Endothelial cell of umbilical vein (primary cell): ENCODE measurements at regions not wholly inside any gene's neighbourhood (a gene's known extent, or its start where the extent isn't known, plus 50 kb on each side); places are given as distances from the start of the nearest gene placed in this dataset.

ENCODE experiments used
- BruUV-seq: library from RNA; stranded (reverse); fragments of 400-500 nt; replicated peaks from 2 replicates; lab custom pipeline; 2021; lab: Mats Ljungman, UMichigan
- CTCF ChIA-PET: fragments of 300-600, 350-600 bp; sonication (Branson Sonifier 250); formaldehyde crosslinking; loops from one replicate; lab custom pipeline; 2021; ENCODE audit warnings: antibody characterized with exemption, inconsistent platforms; lab: Charles Lee
- POLR2A ChIA-PET: fragments of 300-600, 350-600 bp; sonication (Branson Sonifier 250); formaldehyde crosslinking; loops from one replicate; lab custom pipeline; 2021; ENCODE audit warnings: antibody characterized with exemption, inconsistent platforms; lab: Charles Lee
- DNase-seq: peaks from one replicate; pipeline ENCODE4 v3.0.0-alpha.2; 2011; ENCODE audit warnings: low read depth, low spot score
- FAIRE-seq: peaks from 2 replicates; lab custom pipeline; 2011; peaks lifted over from hg19 to GRCh38; lab: Jason Lieb, UNC
- H2AFZ ChIP-seq: 2 replicates; pipeline ENCODE4 v1.6.0; 2012; ENCODE audit warnings: low read depth, low read length, control low read depth, inconsistent platforms
- H3K27ac ChIP-seq: 2 replicates; pipeline ENCODE4 v1.5.1; 2011; ENCODE audit warnings: low read depth, mild to moderate bottlenecking, control low read depth, low read length, moderate library complexity; ENCODE audit not compliant: insufficient read depth
- H3K27me3 ChIP-seq, 2 experiments: 2 replicates each; pipeline versions ENCODE4 v1.6.0 to v1.6.1; 2011; ENCODE audit warnings: low read length in 2 of 2, mixed read lengths in 1 of 2; ENCODE audit not compliant: control insufficient read depth in 2 of 2, insufficient read depth in 2 of 2
- H3K36me3 ChIP-seq, 2 experiments: 2 replicates in 1 of 2; 3 replicates in 1 of 2; pipeline ENCODE4 v1.5.1; 2011; ENCODE audit warnings: low read length in 2 of 2, mild to moderate bottlenecking in 1 of 2, moderate library complexity in 1 of 2; ENCODE audit not compliant: control insufficient read depth in 2 of 2, insufficient read depth in 2 of 2; ENCODE audit errors: extremely low read depth in 1 of 2
- H3K4me1 ChIP-seq: 3 replicates; pipeline ENCODE4 v1.5.1; 2011; ENCODE audit warnings: mild to moderate bottlenecking, low read length; ENCODE audit not compliant: control insufficient read depth, insufficient read depth; ENCODE audit errors: extremely low read depth
- H3K4me2 ChIP-seq: 2 replicates; pipeline ENCODE4 v1.6.1; 2011; ENCODE audit warnings: low read length, control low read depth, mixed read lengths; ENCODE audit not compliant: insufficient read depth
- H3K4me3 ChIP-seq, 3 experiments: fragments of 200-600 bp in 1 of 3; sonication (generic), shearing (Covaris generic) in 1 of 3; replicated peaks in 1 of 3; 2 replicates each; pipeline ENCODE4 v1.5.1; 2011 to 2016; ENCODE audit warnings: control low read depth in 3 of 3, low read length in 3 of 3, mild to moderate bottlenecking in 2 of 3, inconsistent platforms in 1 of 3, low read depth in 1 of 3, moderate library complexity in 1 of 3; ENCODE audit not compliant: insufficient read depth in 1 of 3
- H3K79me2 ChIP-seq: 2 replicates; pipeline ENCODE4 v1.6.0; 2012; ENCODE audit warnings: low read length, inconsistent platforms; ENCODE audit not compliant: control insufficient read depth, insufficient read depth
- H3K9ac ChIP-seq: replicated peaks from 2 replicates; pipeline ENCODE3; 2011; ENCODE audit warnings: low read length, control low read depth; ENCODE audit not compliant: insufficient read depth; ENCODE audit errors: extremely low read depth
- H3K9me1 ChIP-seq: replicated peaks from 3 replicates; pipeline ENCODE4 v1.6.0; 2011; ENCODE audit warnings: mild to moderate bottlenecking, low read length; ENCODE audit not compliant: control insufficient read depth, insufficient read depth; ENCODE audit errors: extremely low read depth
- H3K9me3 ChIP-seq: replicated peaks from 2 replicates; pipeline ENCODE4 v1.5.1; 2012; ENCODE audit warnings: low read length, inconsistent platforms; ENCODE audit not compliant: control insufficient read depth, insufficient read depth
- H4K20me1 ChIP-seq: replicated peaks from 2 replicates; pipeline ENCODE3; 2011; ENCODE audit warnings: mild to moderate bottlenecking, low read length; ENCODE audit not compliant: control insufficient read depth, insufficient read depth; ENCODE audit errors: extremely low read depth
- EZH2 ChIP-seq: IDR thresholded peaks from 2 replicates; pipeline ENCODE4 v1.6.1; 2012; ENCODE audit warnings: borderline replicate concordance, low read depth, mild to moderate bottlenecking, moderate library complexity, low read length, inconsistent platforms; ENCODE audit not compliant: severe bottlenecking
- FOS ChIP-seq: IDR thresholded peaks from 2 replicates; pipeline ENCODE4 v1.6.1; 2011; ENCODE audit warnings: mild to moderate bottlenecking, low read length, moderate library complexity, borderline replicate concordance; ENCODE audit not compliant: insufficient read depth
- GATA2 ChIP-seq: IDR thresholded peaks from 2 replicates; pipeline ENCODE4 v1.7.0; 2011; ENCODE audit warnings: low read depth, mild to moderate bottlenecking, moderate library complexity, mixed read lengths, low read length; ENCODE audit not compliant: insufficient read length, insufficient read depth
- JUN ChIP-seq: IDR thresholded peaks from 2 replicates; pipeline ENCODE4 v1.6.1; 2011; ENCODE audit warnings: borderline replicate concordance, low read depth; ENCODE audit not compliant: insufficient read length, insufficient read depth
- MYC ChIP-seq: IDR thresholded peaks from one replicate; pipeline ENCODE4 v1.6.1; 2011; ENCODE audit warnings: mild to moderate bottlenecking, low read depth, low read length
- POLR2A ChIP-seq: IDR thresholded peaks from 2 replicates; pipeline ENCODE4 v1.6.1; 2012; ENCODE audit warnings: low read depth, mild to moderate bottlenecking, control low read depth, low read length
- POLR2AphosphoS5 ChIP-seq: IDR thresholded peaks from 2 replicates; pipeline ENCODE4 v1.6.1; 2012; ENCODE audit warnings: low read depth, mild to moderate bottlenecking, control low read depth, low read length, moderate library complexity; ENCODE audit not compliant: insufficient read depth
- dilution Hi-C: fragments of 300-500 bp; cut with MboI; formaldehyde crosslinking; loops from one replicate; pipeline ENCODE4 v1.15.0; 2019; ENCODE audit warnings: low sequenced_read_pairs; ENCODE audit not compliant: extremely low pct_ligation_motif_present
- intact Hi-C: fragments of 100-400 bp; cut with micrococcal nuclease; formaldehyde crosslinking; loops from one replicate; pipeline ENCODE4 v1.10.0; 2022
- TF ChIP-seq, protein P1 (sequence below): IDR thresholded peaks from 2 replicates; pipeline ENCODE4 v1.6.1; 2011; ENCODE audit not compliant: insufficient read depth, insufficient read length
- TF ChIP-seq, protein P2 (sequence below), 2 donors: IDR thresholded peaks; 1 replicate in 1 of 2; 2 replicates in 1 of 2; pipeline ENCODE4 v1.5.1; 2011; ENCODE audit warnings: low read length in 2 of 2, mild to moderate bottlenecking in 2 of 2, moderate library complexity in 2 of 2, control low read depth in 1 of 2, inconsistent platforms in 1 of 2, low read depth in 1 of 2; ENCODE audit not compliant: insufficient read depth in 1 of 2; ENCODE audit errors: extremely low read depth in 1 of 2

DNA sequence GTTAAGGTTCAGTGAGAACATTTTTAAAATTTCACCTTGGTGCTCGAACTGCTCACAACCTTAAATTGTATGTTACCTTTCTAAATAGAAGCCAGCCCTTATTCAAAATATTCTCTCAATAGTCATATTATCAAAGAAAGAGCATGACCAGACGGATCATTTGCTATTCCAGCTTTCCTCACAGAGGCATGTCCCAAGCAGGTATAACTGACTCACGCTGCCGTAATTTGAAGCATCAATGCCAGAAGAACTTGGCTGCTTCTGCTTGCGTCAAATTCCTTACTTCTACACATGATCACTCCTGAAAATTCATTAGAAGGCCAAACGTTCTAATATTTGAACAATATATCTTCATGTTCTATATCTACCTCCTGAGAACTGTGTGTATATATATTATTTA, 69.5 kb upstream of the VGLL4 start:
- H3K4me2 ChIP-seq: no peak overlapping the region
- DNase-seq (no peak), FAIRE-seq (no peak)
- H3K4me3 ChIP-seq: no peak overlapping the region
- H3K9ac ChIP-seq: no peak overlapping the region
- H3K4me1 ChIP-seq: peaks cover 12% of the 10 kb centered on the region
- H3K27ac ChIP-seq: no peak overlapping the region
- peaks cover 14% of the 10 kb centered on the region for H3K79me2 ChIP-seq
- no peaks in the 10 kb centered on the region for H3K36me3 ChIP-seq
- H3K27me3 ChIP-seq: no peaks in the 10 kb centered on the region
- H4K20me1 ChIP-seq: no peaks in the 10 kb centered on the region
- H2AFZ ChIP-seq: no peak overlapping the region
- no TSS peak for BruUV-seq
- ChIA-PET POLR2A (no interaction called here), CTCF (no interaction called here)
- H3K9me1 ChIP-seq: no peaks in the 10 kb centered on the region
- TF ChIP-seq POLR2A: no peak
- no peak for TF ChIP-seq JUN
- TF ChIP-seq EZH2: no peak
- TF ChIP-seq, protein P1, sequence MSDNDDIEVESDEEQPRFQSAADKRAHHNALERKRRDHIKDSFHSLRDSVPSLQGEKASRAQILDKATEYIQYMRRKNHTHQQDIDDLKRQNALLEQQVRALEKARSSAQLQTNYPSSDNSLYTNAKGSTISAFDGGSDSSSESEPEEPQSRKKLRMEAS: no peak
- TF ChIP-seq POLR2AphosphoS5: no peak
- TF ChIP-seq, protein P2, sequence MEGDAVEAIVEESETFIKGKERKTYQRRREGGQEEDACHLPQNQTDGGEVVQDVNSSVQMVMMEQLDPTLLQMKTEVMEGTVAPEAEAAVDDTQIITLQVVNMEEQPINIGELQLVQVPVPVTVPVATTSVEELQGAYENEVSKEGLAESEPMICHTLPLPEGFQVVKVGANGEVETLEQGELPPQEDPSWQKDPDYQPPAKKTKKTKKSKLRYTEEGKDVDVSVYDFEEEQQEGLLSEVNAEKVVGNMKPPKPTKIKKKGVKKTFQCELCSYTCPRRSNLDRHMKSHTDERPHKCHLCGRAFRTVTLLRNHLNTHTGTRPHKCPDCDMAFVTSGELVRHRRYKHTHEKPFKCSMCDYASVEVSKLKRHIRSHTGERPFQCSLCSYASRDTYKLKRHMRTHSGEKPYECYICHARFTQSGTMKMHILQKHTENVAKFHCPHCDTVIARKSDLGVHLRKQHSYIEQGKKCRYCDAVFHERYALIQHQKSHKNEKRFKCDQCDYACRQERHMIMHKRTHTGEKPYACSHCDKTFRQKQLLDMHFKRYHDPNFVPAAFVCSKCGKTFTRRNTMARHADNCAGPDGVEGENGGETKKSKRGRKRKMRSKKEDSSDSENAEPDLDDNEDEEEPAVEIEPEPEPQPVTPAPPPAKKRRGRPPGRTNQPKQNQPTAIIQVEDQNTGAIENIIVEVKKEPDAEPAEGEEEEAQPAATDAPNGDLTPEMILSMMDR (IDR thresholded peaks at IDR 0.05; ENCODE audit: extremely low read depth in 1 of 2, insufficient read depth in 1 of 2, low read depth in 1 of 2, low read length in 2 of 2): no peak
- TF ChIP-seq GATA2: no peak
- no peak for TF ChIP-seq FOS
- no peak for TF ChIP-seq MYC
- intact Hi-C loops (no loop called here), dilution Hi-C loops (no loop called here)
- H3K9me3 ChIP-seq: no peaks in the 10 kb centered on the region
